H9 (cell line): ENCODE measurements at regions not wholly inside any gene's neighbourhood (a gene's known extent, or its start where the extent isn't known, plus 50 kb on each side); places are given as distances from the start of the nearest gene placed in this dataset.

Source experiments
- DNase-seq: peaks from one replicate; pipeline ENCODE4 v3.0.0-alpha.2; 2017
- H2AFZ ChIP-seq: one replicate; pipeline ENCODE4 v1.6.1; 2013; ENCODE audit warnings: mild to moderate bottlenecking, low read length, control low read depth, moderate library complexity
- H2AK5ac ChIP-seq: 2 replicates; pipeline ENCODE4 v1.6.1; 2013; ENCODE audit warnings: low read length, control low read depth, mixed read lengths; ENCODE audit not compliant: insufficient read length
- H2BK120ac ChIP-seq: one replicate; pipeline ENCODE4 v1.6.1; 2013; ENCODE audit warnings: low read depth, mild to moderate bottlenecking, low read length, control low read depth, inconsistent platforms; ENCODE audit not compliant: poor library complexity, severe bottlenecking
- H2BK12ac ChIP-seq: 2 replicates; pipeline ENCODE4 v1.6.1; 2013; ENCODE audit warnings: low read length, control low read depth, mixed read lengths, low read depth; ENCODE audit not compliant: insufficient read length
- H2BK15ac ChIP-seq: 2 replicates; pipeline ENCODE4 v1.6.1; 2013; ENCODE audit warnings: low read depth, low read length, control low read depth
- H2BK20ac ChIP-seq: one replicate; pipeline ENCODE4 v1.6.1; 2013; ENCODE audit warnings: low read depth, mild to moderate bottlenecking, low read length, control low read depth, inconsistent platforms; ENCODE audit not compliant: poor library complexity, severe bottlenecking
- H2BK5ac ChIP-seq: 2 replicates; pipeline ENCODE4 v1.6.1; 2013; ENCODE audit warnings: low read length, control low read depth, mixed read lengths; ENCODE audit not compliant: insufficient read length
- H3K14ac ChIP-seq: 2 replicates; pipeline ENCODE4 v1.6.1; 2013; ENCODE audit warnings: low read length, control low read depth; ENCODE audit not compliant: insufficient read depth
- H3K18ac ChIP-seq: 2 replicates; pipeline ENCODE4 v1.6.1; 2013; ENCODE audit warnings: low read depth, mild to moderate bottlenecking, mixed read lengths, low read length, control low read depth; ENCODE audit not compliant: insufficient read length
- H3K23ac ChIP-seq: 2 replicates; pipeline ENCODE4 v1.6.1; 2013; ENCODE audit warnings: low read length, control low read depth, mixed read lengths, low read depth; ENCODE audit not compliant: insufficient read length
- H3K23me2 ChIP-seq: 2 replicates; pipeline ENCODE4 v1.6.1; 2013; ENCODE audit warnings: low read depth, mild to moderate bottlenecking, mixed read lengths, low read length, control low read depth; ENCODE audit not compliant: insufficient read length, poor library complexity, severe bottlenecking
- H3K27ac ChIP-seq: 2 replicates; pipeline ENCODE4 v1.5.1; 2013; ENCODE audit warnings: low read length, control low read depth, mixed read lengths, low read depth; ENCODE audit not compliant: insufficient read length
- H3K27me3 ChIP-seq: 2 replicates; pipeline ENCODE4 v1.6.1; 2013; ENCODE audit warnings: low read length, control low read depth, inconsistent platforms; ENCODE audit not compliant: insufficient read depth
- H3K4ac ChIP-seq: 2 replicates; pipeline ENCODE4 v1.6.1; 2013; ENCODE audit warnings: low read depth, mild to moderate bottlenecking, control low read depth, inconsistent platforms, low read length, moderate library complexity
- H3K4me1 ChIP-seq: 2 replicates; pipeline ENCODE4 v1.6.1; 2013; ENCODE audit warnings: low read length, control low read depth, inconsistent platforms; ENCODE audit not compliant: insufficient read depth
- H3K4me2 ChIP-seq: 2 replicates; pipeline ENCODE4 v1.6.1; 2013; ENCODE audit warnings: low read length, control low read depth, mixed read lengths; ENCODE audit not compliant: insufficient read length, insufficient read depth
- H3K56ac ChIP-seq: 2 replicates; pipeline ENCODE4 v1.6.1; 2013; ENCODE audit warnings: low read depth, mild to moderate bottlenecking, mixed read lengths, low read length, control low read depth; ENCODE audit not compliant: insufficient read length
- H3K79me1 ChIP-seq: 2 replicates; pipeline ENCODE4 v1.6.1; 2013; ENCODE audit warnings: low read depth, mild to moderate bottlenecking, moderate library complexity, low read length, control low read depth, inconsistent platforms; ENCODE audit not compliant: insufficient read depth, poor library complexity, severe bottlenecking
- H3K79me2 ChIP-seq: 2 replicates; pipeline ENCODE4 v1.6.1; 2013; ENCODE audit warnings: low read length, control low read depth, inconsistent platforms; ENCODE audit not compliant: insufficient read depth
- H3K9ac ChIP-seq: 2 replicates; pipeline ENCODE4 v1.6.1; 2013; ENCODE audit warnings: low read length, control low read depth, mixed read lengths; ENCODE audit not compliant: insufficient read length; ENCODE audit errors: extremely low read depth
- H3K9me3 ChIP-seq: one replicate; pipeline ENCODE4 v1.6.1; 2013; ENCODE audit warnings: low read depth, low read length, inconsistent platforms; ENCODE audit not compliant: control insufficient read depth
- H3T11ph ChIP-seq: one replicate; pipeline ENCODE4 v1.6.1; 2013; ENCODE audit warnings: mild to moderate bottlenecking, low read length, control low read depth, inconsistent platforms
- H4K20me1 ChIP-seq: one replicate; pipeline ENCODE4 v1.6.1; 2013; ENCODE audit not compliant: control insufficient read depth, insufficient read length, insufficient read depth
- H4K5ac ChIP-seq: 2 replicates; pipeline ENCODE4 v1.6.1; 2013; ENCODE audit warnings: low read depth, mild to moderate bottlenecking, mixed read lengths, low read length, control low read depth; ENCODE audit not compliant: insufficient read length
- H4K8ac ChIP-seq: replicated peaks from 2 replicates; pipeline ENCODE4 v1.6.1; 2013; ENCODE audit warnings: low read length, control low read depth, mixed read lengths, low read depth; ENCODE audit not compliant: insufficient read length
- H4K91ac ChIP-seq: 2 replicates; pipeline ENCODE4 v1.6.1; 2013; ENCODE audit warnings: low read depth, mild to moderate bottlenecking, moderate library complexity, mixed read lengths, low read length, control low read depth; ENCODE audit not compliant: insufficient read length
- H3K27ac Mint-ChIP-seq, 3 experiments: 2 replicates in 2 of 3; 3 replicates in 1 of 3; pipeline ENCODE4 v1.8.0; 2020 to 2021; ENCODE audit warnings: mixed read lengths in 3 of 3, mild to moderate bottlenecking in 1 of 3, moderate library complexity in 1 of 3
- H3K27me3 Mint-ChIP-seq: 2 replicates; pipeline ENCODE4 v1.8.0; 2021; ENCODE audit warnings: low read depth, mild to moderate bottlenecking, moderate library complexity, mixed read lengths
- H3K36me3 Mint-ChIP-seq, 3 experiments: 2 replicates in 2 of 3; 3 replicates in 1 of 3; pipeline ENCODE4 v1.8.0; 2020 to 2021; ENCODE audit warnings: low read depth in 3 of 3, mixed read lengths in 3 of 3; ENCODE audit not compliant: insufficient read depth in 1 of 3
- H3K4me1 Mint-ChIP-seq, 2 experiments: 2 replicates each; pipeline ENCODE4 v1.8.0; 2020; ENCODE audit warnings: mixed read lengths in 2 of 2
- H3K4me3 Mint-ChIP-seq, 2 experiments: 2 replicates in 1 of 2; 3 replicates in 1 of 2; pipeline ENCODE4 v1.8.0; 2020 to 2021; ENCODE audit warnings: mild to moderate bottlenecking in 2 of 2, mixed read lengths in 2 of 2, moderate library complexity in 1 of 2
- H3K9me3 Mint-ChIP-seq, 2 experiments: 2 replicates in 1 of 2; 3 replicates in 1 of 2; pipeline ENCODE4 v1.8.0; 2020; ENCODE audit warnings: mild to moderate bottlenecking in 2 of 2, mixed read lengths in 2 of 2, moderate library complexity in 1 of 2
- CTCF ChIP-seq: fragments of 200-600 bp; sonication (generic); conservative IDR thresholded peaks from 3 replicates; pipeline ENCODE4 v1.8.0; 2021; ENCODE audit warnings: antibody characterized with exemption, mild to moderate bottlenecking
- WGBS: extraction: QIAGEN DNeasy Blood & Tissue Kit; methylation state at CpG from one replicate; pipeline ENCODE4 v1.1.7; 2013; ENCODE audit warnings: missing lambda C conversion rate, low lambda C conversion rate, mixed read lengths; ENCODE audit not compliant: insufficient read length; ENCODE audit errors: extremely low coverage; 5-methylcytosine and 5-hydroxymethylcytosine counted together

- H3K23me2 ChIP-seq: peaks cover 2% of the 10 kb centered on the region
- H2BK5ac ChIP-seq: no peak overlapping the region
- H2AK5ac ChIP-seq: no peak overlapping the region
- peaks cover 4 to 14% (median 9%) of the 10 kb centered on the region in 3 experiments; a peak in 6 of 7 replicates for H3K36me3 Mint-ChIP-seq
- no peak overlapping the region for H3K23ac ChIP-seq
- peak overlapping the region; percentile 91; the same call in 1 of the 2 replicates for H3K14ac ChIP-seq
- H3K79me2 ChIP-seq: no peaks in the 10 kb centered on the region
- no peak overlapping the region for H4K8ac ChIP-seq
- TF ChIP-seq CTCF: no peak
- no peak overlapping the region for H2BK120ac ChIP-seq
- no peaks in the 10 kb centered on the region for H3K27me3 ChIP-seq
- no peak overlapping the region for H3K9ac ChIP-seq
- no peaks in the 10 kb centered on the region for H4K20me1 ChIP-seq
- H3T11ph ChIP-seq: no peak overlapping the region
- H3K4me3 Mint-ChIP-seq: peak overlapping the region; percentile 65 to 70; a peak in 4 of 5 replicates
- WGBS: no CpG with 5 or more reads among the region's 14 CpGs
- H3K4me1 Mint-ChIP-seq: no peaks in the 10 kb centered on the region
- no peak overlapping the region for H3K4ac ChIP-seq
- no peak overlapping the region for H3K27ac Mint-ChIP-seq
- peaks cover 48% of the 10 kb centered on the region for H3K9me3 ChIP-seq
- no peaks in the 10 kb centered on the region for H3K79me1 ChIP-seq
- H3K4me2 ChIP-seq: no peak overlapping the region
- H4K91ac ChIP-seq: no peak overlapping the region
- no peak overlapping the region for H3K56ac ChIP-seq
- DNase-seq: no peak
- no peak overlapping the region for H3K27ac ChIP-seq
- no peak overlapping the region for H4K5ac ChIP-seq
- H3K9me3 Mint-ChIP-seq: peaks cover 55 to 59% of the 10 kb centered on the region in 2 experiments
- H2AFZ ChIP-seq: no peak overlapping the region
- H3K4me1 ChIP-seq: no peaks in the 10 kb centered on the region
- H2BK20ac ChIP-seq: no peak overlapping the region
- H2BK15ac ChIP-seq: no peak overlapping the region
- no peak overlapping the region for H3K18ac ChIP-seq
- H3K27me3 Mint-ChIP-seq: peaks cover 8% of the 10 kb centered on the region
- H2BK12ac ChIP-seq: no peak overlapping the region
Observed at GRCh38 chr1:143736562-143736961, 235.2 kb downstream of the FAM72C start.
